NCI-H69 (cell line): ENCODE measurements at regions not wholly inside any gene's neighbourhood (a gene's known extent, or its start where the extent isn't known, plus 50 kb on each side); places are given as distances from the start of the nearest gene placed in this dataset.
"Not testable (repeated sequence)": the region's sequence is repeated elsewhere in the genome, so short reads cannot be mapped to it uniquely, and the experiment has no call there.

ENCODE experiments used
- DNase-seq: peaks from one replicate; lab custom pipeline; 2025; lab: John Stamatoyannopoulos, UW

DNA sequence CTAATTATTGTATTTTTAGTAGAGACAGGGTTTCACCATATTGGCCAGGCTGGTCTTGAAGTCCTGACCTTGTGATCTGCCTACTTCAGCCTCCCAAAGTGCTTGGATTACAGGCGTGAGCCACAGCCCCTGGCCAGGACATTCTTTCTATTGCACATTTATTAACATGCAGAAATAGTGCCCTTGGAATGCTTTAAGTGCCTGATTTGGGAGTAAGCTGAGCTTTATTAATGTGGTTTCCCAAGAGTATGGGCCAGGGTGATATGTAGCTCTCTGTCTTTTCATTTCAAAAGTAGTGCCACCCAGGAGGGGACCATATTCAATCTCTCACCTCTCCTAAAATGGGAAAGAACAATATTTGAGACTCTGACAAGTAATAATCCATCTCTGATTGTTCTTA is 970.7 kb downstream of the KCNMA1 start:
- DNase-seq: no peak

DNA sequence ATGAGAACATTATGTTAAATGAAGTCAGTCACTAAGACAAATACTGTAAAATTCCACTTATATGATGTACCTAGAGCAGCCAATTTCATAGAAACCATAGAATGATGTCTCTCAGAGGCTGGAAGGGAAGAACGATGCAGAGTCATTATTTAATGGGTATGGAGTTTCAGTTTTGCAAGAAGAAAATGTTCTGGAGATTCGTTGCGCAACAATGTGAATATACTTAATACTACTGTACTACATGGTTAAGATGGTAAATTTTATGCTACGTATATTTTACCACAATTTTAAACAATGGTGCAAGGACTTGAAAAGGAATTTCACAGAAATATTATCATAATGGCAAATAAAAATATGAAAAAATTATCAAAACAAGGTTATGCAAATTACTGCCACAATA is 972.6 kb downstream of the KCNMA1 start:
- DNase-seq: no peak

- DNase-seq: no peak
Measured at GRCh38 chr10:76657337-76658012, 980.1 kb downstream of the KCNMA1 start.

GRCh38 chr10:76651154-76651553 is 986.5 kb downstream of the KCNMA1 start:
- peak; percentile 13 for DNase-seq

GRCh38 chr10:76649723-76650127 is 987.9 kb downstream of the KCNMA1 start:
- peak; percentile 25 for DNase-seq

DNA sequence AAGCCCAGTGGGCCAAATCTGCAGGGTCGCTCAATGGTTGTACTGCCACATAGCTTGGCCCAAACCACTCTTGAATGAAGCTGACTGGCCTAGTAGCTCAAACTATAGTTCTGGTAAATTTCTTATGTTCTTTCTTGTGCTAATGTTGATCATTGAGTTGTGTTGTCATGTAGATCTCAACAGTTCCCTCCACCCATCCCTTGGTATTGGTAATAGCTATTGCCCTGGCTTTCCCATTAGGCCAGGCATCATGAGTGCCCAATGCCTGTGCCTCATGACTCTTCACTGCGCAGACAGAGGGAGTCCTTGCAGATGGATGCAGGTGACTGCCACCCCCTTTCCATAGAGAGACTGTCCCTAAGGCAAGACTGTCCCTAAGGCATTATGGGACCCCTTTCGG is 988.4 kb downstream of the KCNMA1 start:
- DNase-seq: no peak

GRCh38 chr10:76647301-76647700 is 990.3 kb downstream of the KCNMA1 start:
- no peak for DNase-seq

DNA sequence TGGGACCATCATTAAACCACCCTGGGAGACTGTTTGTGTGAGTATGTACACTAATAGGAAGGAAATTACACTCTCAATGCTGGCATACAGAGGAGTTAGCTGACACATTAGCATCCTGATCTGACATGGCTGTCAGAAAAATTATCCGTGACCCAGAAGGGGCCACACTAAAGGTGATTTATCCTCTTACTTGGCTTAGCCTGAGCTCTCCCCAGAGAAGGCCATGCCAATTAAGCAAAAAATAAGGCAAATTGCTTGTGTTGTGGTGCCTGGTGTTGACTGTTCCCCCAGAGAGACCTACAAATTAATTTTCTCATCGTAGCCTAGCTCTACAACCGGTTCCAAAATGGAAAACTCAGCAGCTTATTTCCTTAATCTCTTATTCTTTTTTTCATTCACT is 992.3 kb downstream of the KCNMA1 start:
- peak; percentile 3 for DNase-seq

GRCh38 chr10:76644476-76644875 is 993.1 kb downstream of the KCNMA1 start:
- no peak for DNase-seq

- no peak for DNase-seq
Measured at GRCh38 chr10:76643511-76643911, 994.1 kb downstream of the KCNMA1 start.

DNA sequence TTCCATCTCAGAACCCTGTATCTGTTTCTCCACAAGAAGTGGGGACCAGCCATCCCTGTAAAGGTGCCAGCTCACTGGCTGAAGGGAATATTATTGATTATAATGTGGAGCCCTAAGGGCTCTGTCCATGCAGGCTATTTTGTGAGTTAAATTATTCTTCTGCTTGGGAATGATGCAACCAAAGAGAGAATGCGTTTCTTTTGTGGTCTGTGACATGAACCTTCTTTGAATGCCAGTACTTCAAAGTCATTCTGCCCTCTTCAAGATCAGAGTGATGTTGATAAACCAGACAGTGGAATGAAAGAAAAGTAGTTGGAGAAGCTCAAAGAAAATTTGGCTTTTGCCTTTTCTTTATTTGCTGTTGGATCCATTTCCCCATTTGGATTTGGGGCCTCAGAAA is 995.2 kb downstream of the KCNMA1 start:
- no peak for DNase-seq

DNA sequence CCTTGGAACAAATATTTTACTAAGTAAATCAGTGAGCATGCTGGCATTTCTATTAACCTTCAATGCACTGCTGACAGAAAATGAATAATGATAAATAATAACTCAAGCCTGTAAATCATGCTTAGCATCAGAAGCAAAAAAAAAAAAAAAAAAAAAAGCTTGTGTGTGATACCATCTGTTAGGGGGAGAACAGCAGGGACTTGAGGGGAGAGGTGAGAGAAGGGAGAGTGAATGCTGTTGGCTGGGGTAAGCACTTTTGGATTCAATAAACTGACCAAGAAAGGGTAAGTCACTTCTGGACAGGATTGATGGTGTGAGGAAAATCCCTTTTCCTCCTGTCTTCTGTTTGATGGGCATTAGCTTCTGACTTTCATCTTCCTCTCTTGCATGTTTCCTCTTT is 996.4 kb downstream of the KCNMA1 start:
- peak; percentile 37 for DNase-seq

DNA sequence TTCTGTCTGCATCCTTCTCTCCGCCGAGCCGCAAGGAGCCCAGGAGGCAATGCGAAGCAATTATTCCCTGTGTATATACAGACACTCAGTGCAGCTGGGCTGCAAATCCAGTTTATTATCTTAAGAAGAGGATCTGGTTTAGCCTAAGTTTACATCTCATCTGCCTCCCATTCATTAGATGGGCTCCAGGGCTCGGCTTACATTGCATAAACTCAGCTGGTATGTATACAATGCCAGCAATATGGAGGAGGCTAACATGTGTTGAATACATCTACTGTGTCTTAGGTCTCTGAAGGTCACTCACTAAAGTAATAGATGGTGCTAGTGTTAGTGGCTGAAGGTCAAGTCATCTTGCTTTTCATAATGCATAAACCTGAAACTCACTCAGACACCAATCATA is 996.8 kb downstream of the KCNMA1 start:
- DNase-seq: peak; percentile 53

- DNase-seq: peak; percentile 88
Measured at GRCh38 chr10:76632767-76633051, 1004.9 kb downstream of the KCNMA1 start.

DNA sequence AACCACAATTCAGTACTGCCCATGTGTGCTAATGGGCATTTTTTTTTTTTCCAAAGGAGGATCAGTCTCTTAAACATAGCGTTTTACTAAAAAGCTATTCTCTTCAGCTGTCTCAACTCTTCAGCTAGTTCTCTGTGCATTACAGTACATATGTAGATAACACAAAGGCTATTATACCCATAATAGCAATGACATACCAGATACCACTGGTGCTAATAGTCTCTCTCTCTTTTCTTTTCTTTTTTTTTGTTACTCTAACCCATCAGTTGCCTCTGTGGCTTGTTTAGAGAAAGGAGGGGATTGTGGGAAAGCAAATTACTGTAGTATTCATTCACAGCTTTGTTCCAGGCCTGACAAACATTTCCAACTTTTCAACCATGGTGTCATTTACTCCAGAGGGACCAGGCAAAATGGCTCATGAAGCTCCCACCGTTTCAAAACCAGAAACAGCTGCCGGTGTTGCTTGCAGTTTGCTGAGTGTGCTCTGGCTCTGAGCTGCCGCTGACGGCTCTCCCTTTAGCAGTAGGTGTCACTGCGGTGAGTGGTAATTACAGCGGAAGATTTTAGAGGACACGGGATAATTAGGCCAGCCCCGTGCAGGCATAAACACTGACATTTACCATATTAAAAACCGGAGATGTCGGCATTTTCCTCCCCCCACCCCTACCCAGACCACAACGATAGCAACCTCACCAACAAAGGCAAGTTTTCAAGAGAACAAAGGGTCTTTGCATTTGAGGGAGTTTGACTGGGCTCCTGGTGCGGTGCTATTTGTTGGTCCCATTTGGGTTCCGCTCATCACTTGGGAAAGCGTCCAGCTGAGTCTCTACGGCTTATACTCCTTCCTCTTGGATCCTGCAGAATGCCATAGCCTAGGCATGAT is 1005.5 kb downstream of the KCNMA1 start:
- DNase-seq: peak; percentile 81

GRCh38 chr10:76631036-76631670 is 1006.5 kb downstream of the KCNMA1 start:
- no peak for DNase-seq

DNA sequence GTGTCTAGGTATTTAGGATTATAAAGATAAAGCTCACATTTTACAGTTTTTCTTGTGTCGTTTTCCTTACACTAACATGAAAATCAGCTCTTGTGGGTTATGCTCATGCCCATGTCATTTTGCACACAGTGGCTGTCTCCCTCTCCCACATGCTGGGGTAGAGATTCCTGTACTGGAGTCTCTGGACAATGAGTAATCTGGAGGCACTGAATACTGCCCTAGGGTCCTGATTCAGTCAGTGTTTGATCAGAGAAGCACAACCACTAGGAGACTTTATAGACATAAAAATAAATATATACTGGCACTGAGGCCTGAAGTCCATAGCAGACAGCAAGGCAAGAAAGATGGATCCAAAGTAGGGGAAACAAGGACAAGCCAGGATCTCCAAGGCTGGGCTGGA is 1008.8 kb downstream of the KCNMA1 start:
- DNase-seq: no peak

- DNase-seq: no peak
Measured at GRCh38 chr10:76626386-76626785, 1011.2 kb downstream of the KCNMA1 start.

DNA sequence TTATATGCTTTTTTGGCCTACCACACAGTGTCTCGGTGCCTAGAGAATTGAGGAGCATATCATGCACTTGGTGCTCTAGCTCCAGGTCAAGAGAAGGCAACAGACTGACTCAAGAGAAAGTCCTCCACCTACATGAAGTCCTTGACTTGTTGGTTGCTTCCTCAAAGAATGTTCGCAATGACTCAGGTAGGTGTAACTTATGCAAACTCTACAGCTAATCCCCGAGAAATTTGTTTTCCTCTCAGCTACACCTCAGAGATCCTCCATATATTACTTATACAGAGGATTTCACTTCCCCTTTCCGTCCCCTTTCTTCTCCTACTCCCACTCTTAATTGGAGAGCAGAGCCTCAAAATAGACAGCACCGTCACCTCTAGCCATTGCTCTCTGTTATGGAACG is 1013.1 kb downstream of the KCNMA1 start:
- no peak for DNase-seq

- DNase-seq: no peak
Measured at GRCh38 chr10:76621886-76622620, 1015.6 kb downstream of the KCNMA1 start.

DNA sequence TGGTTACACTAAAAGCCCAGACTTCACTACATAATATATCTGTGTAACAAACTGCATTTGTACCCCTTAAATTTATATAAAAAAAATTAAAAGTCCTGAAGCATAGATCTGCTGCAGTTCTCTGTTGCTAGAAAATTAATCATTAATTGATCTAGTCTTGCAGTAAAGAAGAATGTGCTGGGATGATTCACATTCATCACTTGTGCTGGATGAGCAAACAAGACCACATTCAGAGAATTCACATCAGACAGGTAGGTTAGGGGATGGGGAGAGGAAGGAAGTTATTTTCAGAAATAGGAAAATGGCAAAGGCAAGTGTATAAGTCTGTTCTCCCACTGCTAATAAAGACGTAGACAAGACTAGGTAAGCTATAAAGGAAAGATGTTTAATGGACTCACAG is 1019.0 kb downstream of the KCNMA1 start:
- DNase-seq: no peak

DNA sequence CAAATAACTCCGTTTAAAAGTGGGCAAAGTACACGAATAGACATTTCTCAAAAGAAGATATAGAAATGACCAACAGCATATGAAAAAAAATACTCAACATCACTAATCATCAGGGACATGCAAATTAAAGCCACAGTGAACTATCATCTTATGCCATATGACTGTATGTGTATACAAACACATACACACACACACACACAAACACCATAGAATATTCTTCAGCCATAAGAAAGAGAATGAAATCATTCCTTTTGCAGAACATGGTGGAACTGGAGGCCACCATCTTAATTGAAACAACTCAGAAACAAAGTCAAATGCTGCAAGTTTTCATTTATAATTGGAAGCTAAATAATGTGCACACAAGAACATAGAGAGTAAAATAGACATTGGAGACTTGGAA is 1019.4 kb downstream of the KCNMA1 start:
- peak; percentile 8 for DNase-seq

- not testable (repeated sequence) for DNase-seq
Measured at GRCh38 chr10:76616666-76617065, 1020.9 kb downstream of the KCNMA1 start.
